ENCODE measurements at regions not wholly inside any gene's neighbourhood (a gene's known extent, or its start where the extent isn't known, plus 50 kb on each side); places are given as distances from the start of the nearest gene placed in this dataset.

GRCh38 chr2:65525616-65526231, 93.3 kb upstream of the SPRED2 start:
- TF ChIP-seq CTCF (IDR thresholded peaks at IDR 0.05; ENCODE audit: poor library complexity), result no peak
- no peak for TF ChIP-seq EZH2 (IDR thresholded peaks at IDR 0.05; ENCODE audit: borderline replicate concordance)
